ENCODE measurements at regions not wholly inside any gene's neighbourhood (a gene's known extent, or its start where the extent isn't known, plus 50 kb on each side); places are given as distances from the start of the nearest gene placed in this dataset.
"Not testable (repeated sequence)": the region's sequence is repeated elsewhere in the genome, so short reads cannot be mapped to it uniquely, and the experiment has no call there.

DNA sequence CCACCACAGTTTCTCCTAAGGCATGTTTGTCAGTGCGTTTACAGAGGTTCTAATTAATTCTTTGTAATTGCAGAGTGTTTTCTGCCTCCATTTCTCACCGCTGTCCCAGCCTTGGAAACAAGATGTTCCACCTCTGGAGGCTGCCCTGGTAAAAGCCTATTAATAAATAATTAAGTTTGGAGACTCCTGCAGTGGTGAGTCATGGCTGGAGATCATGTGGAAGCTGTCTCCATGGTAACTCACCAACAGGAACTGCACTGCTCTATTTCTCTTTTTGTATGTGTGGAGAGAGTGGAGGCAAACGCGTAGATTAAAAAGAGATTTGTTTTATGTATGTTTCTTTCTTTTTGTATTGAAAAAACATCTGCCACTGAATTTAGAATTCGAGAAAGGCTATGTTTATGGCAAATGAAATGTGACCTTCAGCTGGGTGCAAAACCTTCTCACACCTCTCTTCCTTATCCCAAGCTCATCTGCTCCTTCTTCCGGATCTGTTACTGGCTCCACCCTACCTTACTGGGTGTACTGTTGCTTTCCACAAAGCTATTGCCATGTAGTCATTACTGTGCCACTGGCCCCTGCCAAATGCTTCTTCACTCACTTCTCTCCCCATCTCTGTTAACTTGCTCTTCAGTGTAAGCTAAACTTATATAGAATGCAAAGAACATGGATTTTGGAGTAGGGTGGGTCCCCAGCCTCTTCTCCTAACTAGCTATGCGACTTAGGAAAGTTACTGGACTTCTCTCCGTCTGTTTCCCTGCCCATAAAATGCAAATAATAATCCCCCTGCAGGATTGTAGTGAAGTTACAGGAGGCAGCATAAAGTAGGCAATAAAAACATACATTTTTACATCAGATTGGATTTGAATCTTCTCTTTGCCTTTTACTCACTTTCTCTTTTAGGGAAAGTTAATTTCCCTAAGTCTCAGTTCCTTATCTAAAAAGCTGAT is 778.5 kb downstream of the NTRK3 start:
- H3K27me3 Mint-ChIP-seq, result no peaks in the 10 kb centered on the region
- H3K4me1 Mint-ChIP-seq (ENCODE audit: low read depth), result no peaks in the 10 kb centered on the region
- no peaks in the 10 kb centered on the region for H3K9me3 Mint-ChIP-seq
- no peaks in the 10 kb centered on the region for H3K36me3 Mint-ChIP-seq
- intact Hi-C loops (cut with micrococcal nuclease), result no loop called here
- POLR2A ChIA-PET, result no interaction called here
- no peak overlapping the region for H3K27ac Mint-ChIP-seq
- no peak for DNase-seq
- H3K4me3 Mint-ChIP-seq, result no peak overlapping the region
- CTCF ChIA-PET, result no interaction called here

DNA sequence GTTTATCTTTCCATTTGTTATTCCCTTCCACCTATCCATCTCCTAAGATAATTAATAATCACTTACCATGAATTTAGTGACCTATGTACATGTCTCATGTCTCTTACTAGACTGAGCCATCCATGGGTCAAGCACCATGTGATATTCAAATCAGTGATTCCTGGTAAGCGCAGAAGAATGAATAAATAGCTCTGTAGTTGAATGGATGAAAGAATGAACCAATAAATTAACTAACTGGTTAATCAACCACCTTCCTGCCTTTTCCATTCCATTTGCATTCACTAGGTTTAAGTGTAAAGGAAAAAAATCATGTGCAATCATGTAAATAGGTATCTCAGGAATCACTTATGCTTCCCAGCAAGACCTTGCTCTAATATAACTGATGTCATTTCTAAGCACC is 779.5 kb downstream of the NTRK3 start:
- CTCF ChIA-PET, result no interaction called here
- Mint-ChIP-seq H3K4me1 (ENCODE audit: low read depth) (no peaks in the 10 kb centered on the region), H3K27me3 (no peaks in the 10 kb centered on the region), H3K27ac (no peak overlapping the region), H3K9me3 (no peaks in the 10 kb centered on the region), H3K4me3 (no peak overlapping the region), H3K36me3 (no peaks in the 10 kb centered on the region)
- no peak for DNase-seq
- intact Hi-C loops (cut with micrococcal nuclease), result no loop called here
- POLR2A ChIA-PET, result no interaction called here

DNA sequence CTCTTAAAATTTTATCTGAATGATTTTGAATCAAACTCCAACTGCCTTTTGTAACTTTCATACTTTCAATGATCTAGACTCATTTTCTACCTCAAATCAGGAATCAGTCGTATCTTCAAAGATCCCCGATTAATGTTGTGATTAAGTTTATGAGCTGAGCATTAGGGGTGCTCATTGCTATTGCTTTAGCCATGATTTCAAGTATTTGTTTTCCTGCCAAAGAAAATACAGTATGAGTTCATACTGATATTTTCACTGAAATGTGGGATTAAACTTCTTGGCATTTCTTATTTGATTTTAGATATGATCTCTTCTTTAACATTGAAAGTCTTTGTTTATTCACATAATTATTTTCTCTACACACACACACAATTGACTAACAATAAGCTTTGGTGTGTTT is 785.6 kb downstream of the NTRK3 start:
- DNase-seq, result no peak
- ChIA-PET CTCF (no interaction called here), POLR2A (no interaction called here)
- H3K4me1 Mint-ChIP-seq (ENCODE audit: low read depth), result no peaks in the 10 kb centered on the region
- no peaks in the 10 kb centered on the region for H3K27me3 Mint-ChIP-seq
- H3K9me3 Mint-ChIP-seq, result no peaks in the 10 kb centered on the region
- intact Hi-C loops (cut with micrococcal nuclease), result no loop called here
- no peak overlapping the region for H3K4me3 Mint-ChIP-seq
- no peaks in the 10 kb centered on the region for H3K36me3 Mint-ChIP-seq
- no peak overlapping the region for H3K27ac Mint-ChIP-seq

DNA sequence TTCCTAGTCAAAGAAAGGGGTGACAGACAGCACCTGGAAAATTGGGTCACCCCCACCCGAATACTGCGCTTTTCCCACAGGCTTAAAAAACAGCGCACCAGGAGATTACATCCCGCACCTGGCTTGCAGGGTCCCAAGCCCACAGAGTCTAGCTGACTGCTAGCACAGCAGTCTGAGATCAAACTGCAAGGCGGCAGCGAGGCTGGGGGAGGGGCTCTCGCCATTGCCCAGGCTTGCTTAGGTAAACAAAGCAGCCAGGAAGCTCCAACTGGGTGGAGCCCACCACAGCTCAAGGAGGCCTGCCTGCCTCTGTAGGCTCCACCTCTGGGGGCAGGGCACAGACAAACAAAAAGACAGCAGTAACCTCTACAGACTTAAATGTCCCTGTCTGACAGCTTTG is 792.6 kb downstream of the NTRK3 start:
- H3K4me3 Mint-ChIP-seq; CTCF ChIA-PET; intact Hi-C loops (cut with micrococcal nuclease); H3K27ac Mint-ChIP-seq; POLR2A ChIA-PET; H3K27me3 Mint-ChIP-seq; DNase-seq; H3K4me1 Mint-ChIP-seq (ENCODE audit: low read depth); H3K9me3 Mint-ChIP-seq; H3K36me3 Mint-ChIP-seq: not testable (repeated sequence)

DNA sequence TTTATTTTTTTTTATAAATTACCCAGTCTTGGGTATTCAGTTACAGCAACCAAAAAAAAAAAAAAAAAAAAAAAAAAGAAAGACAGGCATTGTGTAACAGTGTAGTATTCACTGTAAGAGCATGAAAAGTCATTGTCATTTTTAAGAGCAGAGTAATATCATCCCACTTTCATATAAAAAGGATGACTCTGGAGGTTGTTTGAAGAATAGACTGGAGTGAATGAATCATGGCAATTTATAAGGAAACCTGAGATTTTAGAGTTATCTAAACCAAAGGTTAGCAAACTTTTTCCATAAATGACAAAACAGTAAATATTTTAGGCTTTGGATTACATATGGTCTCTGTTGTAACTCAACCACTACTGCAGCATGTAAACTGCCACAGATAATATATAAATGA is 794.9 kb downstream of the NTRK3 start:
- Mint-ChIP-seq H3K9me3 (no peaks in the 10 kb centered on the region), H3K4me3 (no peak overlapping the region), H3K27me3 (no peaks in the 10 kb centered on the region), H3K36me3 (no peaks in the 10 kb centered on the region), H3K27ac (no peak overlapping the region), H3K4me1 (ENCODE audit: low read depth) (no peaks in the 10 kb centered on the region)
- ChIA-PET POLR2A (no interaction called here), CTCF (no interaction called here)
- intact Hi-C loops (cut with micrococcal nuclease), result no loop called here
- DNase-seq, result no peak

DNA sequence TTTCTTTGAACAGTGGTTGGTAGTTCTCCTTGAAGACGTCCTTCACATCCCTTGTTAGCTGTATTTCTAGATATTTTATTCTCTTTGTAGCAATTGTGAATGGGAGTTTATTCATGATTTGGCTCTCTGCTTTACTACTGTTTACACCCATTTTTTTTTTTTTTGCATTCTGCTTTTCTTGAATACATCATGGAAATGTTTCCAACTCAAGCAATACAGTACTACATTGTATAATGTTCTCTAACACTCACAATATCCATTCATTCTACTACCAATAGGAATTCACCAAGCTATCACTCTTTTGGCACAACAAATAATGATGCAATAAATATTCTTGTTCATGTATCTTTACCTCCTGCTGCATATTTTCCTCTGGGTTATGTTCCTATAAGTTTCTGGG is 801.7 kb downstream of the NTRK3 start:
- ChIA-PET POLR2A (no interaction called here), CTCF (no interaction called here)
- H3K4me3 Mint-ChIP-seq, result no peak overlapping the region

DNA sequence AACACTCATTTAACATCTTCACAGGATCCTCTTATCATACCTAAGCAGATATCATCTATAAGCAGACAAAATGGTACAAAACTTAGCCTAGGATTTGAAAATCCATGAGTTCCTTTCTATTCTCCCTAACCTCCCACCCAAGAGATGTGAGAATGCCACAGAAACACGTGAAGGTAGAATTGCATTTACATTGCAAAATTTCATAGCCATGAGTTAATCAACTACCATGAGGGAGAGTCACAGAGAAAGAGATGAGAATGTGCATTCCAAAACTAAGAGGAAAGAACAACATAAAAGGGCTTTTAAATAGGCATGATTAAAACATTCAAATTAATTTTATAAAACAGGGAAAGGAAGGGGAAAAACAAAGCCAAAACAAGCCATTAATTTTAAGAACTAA is 806.2 kb downstream of the NTRK3 start:
- intact Hi-C loops (cut with micrococcal nuclease), result no loop called here
- ChIA-PET CTCF (no interaction called here), POLR2A (no interaction called here)
- no peak overlapping the region for H3K4me3 Mint-ChIP-seq
- H3K27me3 Mint-ChIP-seq, result no peaks in the 10 kb centered on the region
- H3K36me3 Mint-ChIP-seq, result no peaks in the 10 kb centered on the region
- H3K4me1 Mint-ChIP-seq (ENCODE audit: low read depth), result no peaks in the 10 kb centered on the region
- no peak overlapping the region for H3K27ac Mint-ChIP-seq
- peaks cover 4% of the 10 kb centered on the region for H3K9me3 Mint-ChIP-seq
- no peak for DNase-seq

More for the DNA sequence above, 801.7 kb downstream of the NTRK3 start:
- intact Hi-C loops (cut with micrococcal nuclease), result no loop called here
- no peaks in the 10 kb centered on the region for H3K4me1 Mint-ChIP-seq (ENCODE audit: low read depth)
- no peaks in the 10 kb centered on the region for H3K27me3 Mint-ChIP-seq
- no peak for DNase-seq
- no peaks in the 10 kb centered on the region for H3K36me3 Mint-ChIP-seq
- H3K27ac Mint-ChIP-seq, result no peak overlapping the region
- H3K9me3 Mint-ChIP-seq, result peaks cover 2% of the 10 kb centered on the region

DNA sequence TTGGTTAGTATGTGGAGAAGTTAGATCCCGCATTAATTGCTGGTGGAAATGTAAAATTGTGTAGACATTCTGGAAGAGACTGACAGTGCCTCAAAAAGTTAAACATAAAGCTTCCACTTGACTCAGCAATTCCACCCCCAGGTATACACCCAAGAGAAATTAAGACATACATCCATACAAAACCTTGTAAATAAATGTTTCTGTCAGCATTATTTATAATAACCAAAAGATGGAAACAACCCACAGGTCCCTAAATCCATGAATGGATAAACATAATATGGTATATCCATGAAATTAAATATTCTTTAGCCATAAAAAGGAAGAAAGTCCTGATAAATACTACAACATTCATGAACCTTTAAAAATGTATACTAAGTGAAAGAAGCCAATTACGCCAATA is 817.4 kb downstream of the NTRK3 start:
- no peak overlapping the region for H3K4me3 Mint-ChIP-seq
- no peaks in the 10 kb centered on the region for H3K9me3 Mint-ChIP-seq
- H3K27ac Mint-ChIP-seq, result no peak overlapping the region
- ChIA-PET POLR2A (no interaction called here), CTCF (no interaction called here)
- H3K4me1 Mint-ChIP-seq (ENCODE audit: low read depth), result no peaks in the 10 kb centered on the region
- H3K36me3 Mint-ChIP-seq, result no peaks in the 10 kb centered on the region
- DNase-seq, result no peak
- H3K27me3 Mint-ChIP-seq, result peaks cover 1% of the 10 kb centered on the region
- intact Hi-C loops (cut with micrococcal nuclease), result no loop called here

DNA sequence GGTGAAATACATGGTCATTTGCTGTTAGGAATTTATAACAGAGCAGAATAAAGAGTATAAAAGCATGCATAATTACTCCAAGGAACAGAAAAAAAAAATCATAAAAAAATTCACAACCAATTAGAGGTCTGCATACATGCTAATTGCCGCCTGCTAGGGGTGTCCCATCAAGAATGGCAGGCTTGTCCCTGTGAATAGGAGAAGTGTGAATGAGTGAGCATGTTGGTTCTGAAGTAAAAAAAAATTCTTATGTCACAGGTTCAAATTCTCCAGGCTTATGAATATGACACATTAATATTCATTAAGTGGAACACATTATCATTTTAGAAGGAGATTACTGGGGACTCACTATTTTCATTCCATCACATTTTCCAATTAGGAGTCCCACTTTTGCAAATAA is 822.7 kb downstream of the NTRK3 start:
- ChIA-PET POLR2A (no interaction called here), CTCF (no interaction called here)
- no peak for DNase-seq
- Mint-ChIP-seq H3K36me3 (no peaks in the 10 kb centered on the region), H3K4me1 (ENCODE audit: low read depth) (no peaks in the 10 kb centered on the region), H3K27ac (no peak overlapping the region), H3K27me3 (peaks cover 4% of the 10 kb centered on the region), H3K9me3 (no peaks in the 10 kb centered on the region), H3K4me3 (no peak overlapping the region)
- intact Hi-C loops (cut with micrococcal nuclease), result no loop called here

DNA sequence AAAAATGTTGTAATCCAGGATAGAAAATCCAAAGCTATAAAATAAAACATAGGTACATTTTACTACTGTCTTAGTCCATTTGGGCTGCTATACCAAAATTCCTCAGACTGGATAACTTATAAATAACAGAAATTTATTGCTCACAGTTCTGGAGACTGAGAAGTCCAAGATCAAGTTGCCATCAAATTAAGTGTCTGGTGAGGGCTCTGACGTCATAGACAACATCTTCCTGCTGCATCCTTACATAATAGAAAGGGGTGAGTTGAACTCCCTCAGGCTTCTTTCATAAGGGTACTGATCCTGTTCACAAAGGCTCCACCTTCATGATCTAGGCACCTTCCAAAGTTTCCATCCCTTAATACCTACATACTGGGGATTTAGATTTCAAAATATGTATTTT is 826.8 kb downstream of the NTRK3 start:
- Mint-ChIP-seq H3K27me3 (peaks cover 6% of the 10 kb centered on the region), H3K36me3 (no peaks in the 10 kb centered on the region), H3K9me3 (no peaks in the 10 kb centered on the region), H3K4me1 (ENCODE audit: low read depth) (no peaks in the 10 kb centered on the region), H3K4me3 (no peak overlapping the region), H3K27ac (no peak overlapping the region)
- intact Hi-C loops (cut with micrococcal nuclease), result no loop called here
- POLR2A ChIA-PET, result no interaction called here
- CTCF ChIA-PET, result no interaction called here
- DNase-seq, result no peak

DNA sequence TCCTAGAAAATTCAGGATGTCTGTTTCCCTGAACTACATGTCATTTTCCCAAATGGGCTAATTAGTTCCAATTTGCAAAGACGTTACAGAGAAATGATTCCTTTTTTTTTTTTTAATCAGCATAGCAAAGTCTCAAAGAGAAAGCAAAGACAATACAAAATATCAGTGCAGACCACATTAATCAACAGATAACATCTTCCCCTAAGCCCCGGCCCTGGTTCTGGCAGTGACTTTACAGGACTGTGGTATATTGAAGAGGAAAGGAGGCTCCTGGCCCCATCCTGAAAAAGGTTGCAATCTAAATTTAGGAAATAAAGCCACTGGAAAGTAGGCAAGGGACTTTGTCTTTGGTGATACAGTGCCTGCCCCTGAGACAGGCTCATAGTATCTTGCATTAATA is 836.5 kb downstream of the NTRK3 start:
- ChIA-PET CTCF (no interaction called here), POLR2A (no interaction called here)
- Mint-ChIP-seq H3K4me1 (ENCODE audit: low read depth) (no peaks in the 10 kb centered on the region), H3K36me3 (no peaks in the 10 kb centered on the region), H3K27ac (no peak overlapping the region), H3K4me3 (no peak overlapping the region), H3K27me3 (peaks cover 5% of the 10 kb centered on the region), H3K9me3 (no peaks in the 10 kb centered on the region)
- intact Hi-C loops (cut with micrococcal nuclease), result no loop called here
- DNase-seq, result no peak

DNA sequence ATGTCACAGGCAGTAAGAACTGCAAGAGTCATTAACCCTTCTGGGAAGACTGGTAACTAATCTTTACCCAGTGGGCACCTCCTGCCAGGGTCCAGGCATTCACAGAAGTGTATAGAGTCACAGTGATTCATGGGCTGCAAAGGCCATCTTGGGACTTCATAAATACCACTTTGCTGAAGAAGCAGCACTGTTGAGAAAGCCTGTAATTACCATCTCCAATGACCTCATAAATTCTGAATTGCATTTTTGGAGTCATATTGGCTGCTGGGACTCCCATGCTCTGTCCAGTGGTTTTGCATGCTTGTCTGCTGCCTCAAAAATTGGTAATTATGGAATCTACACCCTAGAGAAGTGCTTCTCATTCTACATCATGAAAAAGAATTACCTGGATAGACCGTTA is 837.2 kb downstream of the NTRK3 start:
- DNase-seq, result no peak
- Mint-ChIP-seq H3K36me3 (no peaks in the 10 kb centered on the region), H3K9me3 (no peaks in the 10 kb centered on the region), H3K27me3 (peaks cover 5% of the 10 kb centered on the region), H3K27ac (no peak overlapping the region), H3K4me1 (ENCODE audit: low read depth) (no peaks in the 10 kb centered on the region), H3K4me3 (no peak overlapping the region)
- intact Hi-C loops (cut with micrococcal nuclease), result no loop called here
- ChIA-PET CTCF (no interaction called here), POLR2A (no interaction called here)

DNA sequence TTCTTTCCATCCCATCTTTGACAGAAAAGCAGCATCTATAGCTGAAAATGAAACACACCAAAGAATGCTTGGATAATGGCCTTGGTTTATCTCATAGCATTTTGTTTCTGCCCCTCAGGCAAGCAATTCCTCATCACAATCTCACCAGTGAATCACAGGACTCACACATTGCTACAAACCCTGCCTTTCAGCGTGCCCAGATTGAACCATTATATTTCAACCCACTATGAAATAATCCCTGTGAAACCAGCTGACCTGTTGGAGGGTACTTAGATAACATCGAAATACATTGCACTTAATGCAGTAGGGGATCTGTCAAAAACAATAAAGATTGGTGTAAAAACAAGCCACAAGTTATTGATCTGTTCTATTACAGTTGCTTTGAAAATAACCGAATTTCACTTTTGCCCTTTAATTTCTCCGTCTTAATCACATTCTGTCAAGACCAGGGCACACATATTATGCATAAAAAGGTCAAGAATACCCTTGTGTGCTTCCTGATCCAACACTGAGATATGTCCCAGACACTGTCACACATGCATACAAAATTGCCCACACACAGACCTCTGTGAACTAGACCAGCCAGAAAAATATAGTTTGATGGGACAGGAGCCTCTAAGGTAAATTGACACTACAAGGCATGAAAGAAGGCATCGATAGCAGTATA is 839.8 kb downstream of the NTRK3 start:
- POLR2A ChIA-PET, result no interaction called here

More for the DNA sequence above, 839.8 kb downstream of the NTRK3 start:
- no peaks in the 10 kb centered on the region for H3K4me1 Mint-ChIP-seq (ENCODE audit: low read depth)
- intact Hi-C loops (cut with micrococcal nuclease), result no loop called here
- no peak for DNase-seq
- no peaks in the 10 kb centered on the region for H3K36me3 Mint-ChIP-seq
- CTCF ChIA-PET, result no interaction called here
- H3K27me3 Mint-ChIP-seq, result peaks cover 3% of the 10 kb centered on the region
- H3K4me3 Mint-ChIP-seq, result no peak overlapping the region
- no peak overlapping the region for H3K27ac Mint-ChIP-seq
- H3K9me3 Mint-ChIP-seq, result no peaks in the 10 kb centered on the region

Measured in activated CD4-positive, alpha-beta memory T cell treated with anti-CD3 and anti-CD28 coated beads for 36 hours (primary cell).